ENCODE measurements at regions not wholly inside any gene's neighbourhood (a gene's known extent, or its start where the extent isn't known, plus 50 kb on each side); places are given as distances from the start of the nearest gene placed in this dataset.

- TF ChIP-seq TCF7 (CRISPR knock-in tag; IDR thresholded peaks at IDR 0.05; ENCODE audit: low read depth) (no peak), CTCF (IDR thresholded peaks at IDR 0.05) (no peak), PREB (CRISPR knock-in tag; IDR thresholded peaks at IDR 0.05; ENCODE audit: borderline replicate concordance) (no peak), USF2 (CRISPR knock-in tag; IDR thresholded peaks at IDR 0.05) (no peak), SOX15 (CRISPR knock-in tag; IDR thresholded peaks at IDR 0.05) (no peak), FOXP1 (CRISPR knock-in tag; IDR thresholded peaks at IDR 0.05; ENCODE audit: borderline replicate concordance) (no peak), HMGA2 (CRISPR knock-in tag; IDR thresholded peaks at IDR 0.05) (no peak), IRF1 (CRISPR knock-in tag; IDR thresholded peaks at IDR 0.05) (no peak)
These were observed 152.5 kb upstream of the TLL1 start for GRCh38 chr4:165720411-165721082.

All from WTC11 (cell line).